MCF 10A (cell line): ENCODE measurements at regions not wholly inside any gene's neighbourhood (a gene's known extent, or its start where the extent isn't known, plus 50 kb on each side); places are given as distances from the start of the nearest gene placed in this dataset.

Experiments used
- BruUV-seq: library from RNA; stranded (reverse); fragments of 400-500 nt; replicated peaks from 2 replicates; lab custom pipeline; 2021; lab: Mats Ljungman, UMichigan
- CTCF ChIA-PET: fragments of 300-600 bp; sonication (Branson Sonifier 250); formaldehyde crosslinking; extraction: SDS; loops from one replicate; lab custom pipeline; 2021; ENCODE audit warnings: antibody characterized with exemption, inconsistent platforms; lab: Yijun Ruan, JAX
- POLR2A ChIA-PET: fragments of 300-600, 350-650 bp; sonication (Branson Sonifier 250); formaldehyde crosslinking; extraction: SDS; loops from one replicate; lab custom pipeline; 2020; ENCODE audit warnings: antibody characterized with exemption, inconsistent platforms; lab: Yijun Ruan, JAX
- DNase-seq: peaks from one replicate; pipeline ENCODE4 v3.0.0-alpha.2; 2018; ENCODE audit not compliant: unreplicated experiment
- H3K27ac Mint-ChIP-seq: one replicate; pipeline ENCODE4 v1.8.0; 2022; ENCODE audit warnings: mild to moderate bottlenecking, low read depth, mixed read lengths; ENCODE audit not compliant: unreplicated experiment
- H3K27me3 Mint-ChIP-seq: one replicate; pipeline ENCODE4 v1.8.0; 2022; ENCODE audit warnings: mixed read lengths; ENCODE audit not compliant: insufficient read depth, unreplicated experiment
- H3K36me3 Mint-ChIP-seq: one replicate; pipeline ENCODE4 v1.8.0; 2022; ENCODE audit warnings: mild to moderate bottlenecking, moderate library complexity, mixed read lengths; ENCODE audit not compliant: insufficient read depth, unreplicated experiment
- H3K4me1 Mint-ChIP-seq: one replicate; pipeline ENCODE4 v1.8.0; 2022; ENCODE audit warnings: mixed read lengths; ENCODE audit not compliant: insufficient read depth, unreplicated experiment
- H3K4me3 Mint-ChIP-seq: one replicate; pipeline ENCODE4 v1.8.0; 2022; ENCODE audit warnings: mild to moderate bottlenecking, moderate library complexity, mixed read lengths; ENCODE audit not compliant: unreplicated experiment
- H3K9me3 Mint-ChIP-seq: one replicate; pipeline ENCODE4 v1.8.0; 2022; ENCODE audit warnings: mixed read lengths; ENCODE audit not compliant: unreplicated experiment
- intact Hi-C: fragments of 100-400 bp; cut with micrococcal nuclease; formaldehyde crosslinking; loops from 2 replicates; pipeline ENCODE4 v1.14.1; 2022
- TF ChIP-seq, protein P1 (sequence below): fragments of 200-600 bp; IDR thresholded peaks from one replicate; pipeline ENCODE4 v1.8.0; 2022; ENCODE audit warnings: antibody characterized with exemption, mild to moderate bottlenecking; ENCODE audit not compliant: unreplicated experiment

DNA sequence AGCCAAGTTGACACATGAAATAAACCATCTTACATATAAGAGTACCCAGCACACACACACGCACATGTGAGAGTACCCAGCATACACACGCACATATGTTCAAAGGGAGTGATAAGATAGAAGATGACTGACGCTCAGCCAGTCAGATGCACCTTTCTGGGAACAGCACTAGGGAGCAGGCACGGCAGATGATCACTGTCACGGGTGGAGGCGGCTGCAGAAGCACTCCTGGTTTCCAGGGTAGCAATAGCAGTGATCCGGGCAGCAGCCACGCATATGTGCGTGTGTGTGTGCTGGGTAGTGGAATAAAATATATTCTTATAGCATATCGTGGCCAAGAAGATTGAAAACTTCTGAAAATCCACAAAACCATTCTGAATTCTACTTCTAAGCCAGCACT lies 85.8 kb upstream of the NAMPT start:
- no peak overlapping the region for H3K27ac Mint-ChIP-seq
- POLR2A ChIA-PET = no interaction called here
- TF ChIP-seq, protein P1, sequence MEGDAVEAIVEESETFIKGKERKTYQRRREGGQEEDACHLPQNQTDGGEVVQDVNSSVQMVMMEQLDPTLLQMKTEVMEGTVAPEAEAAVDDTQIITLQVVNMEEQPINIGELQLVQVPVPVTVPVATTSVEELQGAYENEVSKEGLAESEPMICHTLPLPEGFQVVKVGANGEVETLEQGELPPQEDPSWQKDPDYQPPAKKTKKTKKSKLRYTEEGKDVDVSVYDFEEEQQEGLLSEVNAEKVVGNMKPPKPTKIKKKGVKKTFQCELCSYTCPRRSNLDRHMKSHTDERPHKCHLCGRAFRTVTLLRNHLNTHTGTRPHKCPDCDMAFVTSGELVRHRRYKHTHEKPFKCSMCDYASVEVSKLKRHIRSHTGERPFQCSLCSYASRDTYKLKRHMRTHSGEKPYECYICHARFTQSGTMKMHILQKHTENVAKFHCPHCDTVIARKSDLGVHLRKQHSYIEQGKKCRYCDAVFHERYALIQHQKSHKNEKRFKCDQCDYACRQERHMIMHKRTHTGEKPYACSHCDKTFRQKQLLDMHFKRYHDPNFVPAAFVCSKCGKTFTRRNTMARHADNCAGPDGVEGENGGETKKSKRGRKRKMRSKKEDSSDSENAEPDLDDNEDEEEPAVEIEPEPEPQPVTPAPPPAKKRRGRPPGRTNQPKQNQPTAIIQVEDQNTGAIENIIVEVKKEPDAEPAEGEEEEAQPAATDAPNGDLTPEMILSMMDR = no peak
- H3K27me3 Mint-ChIP-seq = no peaks in the 10 kb centered on the region
- intact Hi-C loops = no loop called here
- no peaks in the 10 kb centered on the region for H3K36me3 Mint-ChIP-seq
- H3K4me3 Mint-ChIP-seq = no peak overlapping the region
- BruUV-seq = no TSS peak
- H3K4me1 Mint-ChIP-seq = peaks cover 7% of the 10 kb centered on the region
- CTCF ChIA-PET = no interaction called here
- no peaks in the 10 kb centered on the region for H3K9me3 Mint-ChIP-seq
- DNase-seq = no peak

DNA sequence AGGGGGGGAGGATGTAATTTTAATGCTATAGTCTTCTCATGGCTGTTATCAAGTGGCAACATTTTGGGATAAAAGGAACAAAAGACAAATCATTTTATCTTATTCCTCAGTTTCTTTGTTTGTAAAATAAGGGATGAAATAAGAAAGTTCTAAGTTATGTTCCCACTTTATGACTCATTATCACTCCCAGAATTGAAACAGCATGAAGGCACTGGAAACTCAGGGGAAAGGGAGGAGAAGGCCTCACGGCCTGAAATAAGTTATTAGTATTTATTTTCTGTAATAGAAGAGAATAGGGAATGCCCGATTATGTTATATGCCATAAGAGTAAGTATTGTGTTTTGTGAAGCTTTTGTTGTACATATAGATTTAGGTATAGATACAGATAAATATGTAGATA lies 85.0 kb upstream of the NAMPT start:
- peaks cover 7% of the 10 kb centered on the region for H3K4me1 Mint-ChIP-seq
- DNase-seq = no peak
- H3K27me3 Mint-ChIP-seq = no peaks in the 10 kb centered on the region
- H3K9me3 Mint-ChIP-seq = no peaks in the 10 kb centered on the region
- H3K4me3 Mint-ChIP-seq = no peak overlapping the region
- ChIA-PET CTCF (no interaction called here), POLR2A (interaction anchor here (0.8 to 1.4 kb wide), 5 partner anchors 10 to 23 kb away, joined by 3 read pairs; no protein-coding TSS in a partner anchor)
- TF ChIP-seq, protein P1 = no peak
- BruUV-seq = no TSS peak
- H3K36me3 Mint-ChIP-seq = no peaks in the 10 kb centered on the region
- H3K27ac Mint-ChIP-seq = no peak overlapping the region
- intact Hi-C loops = loop anchor here (5.0 kb wide), 2 partner anchors 88 to 193 kb away; partner anchors contain the start of gene NAMPT

DNA sequence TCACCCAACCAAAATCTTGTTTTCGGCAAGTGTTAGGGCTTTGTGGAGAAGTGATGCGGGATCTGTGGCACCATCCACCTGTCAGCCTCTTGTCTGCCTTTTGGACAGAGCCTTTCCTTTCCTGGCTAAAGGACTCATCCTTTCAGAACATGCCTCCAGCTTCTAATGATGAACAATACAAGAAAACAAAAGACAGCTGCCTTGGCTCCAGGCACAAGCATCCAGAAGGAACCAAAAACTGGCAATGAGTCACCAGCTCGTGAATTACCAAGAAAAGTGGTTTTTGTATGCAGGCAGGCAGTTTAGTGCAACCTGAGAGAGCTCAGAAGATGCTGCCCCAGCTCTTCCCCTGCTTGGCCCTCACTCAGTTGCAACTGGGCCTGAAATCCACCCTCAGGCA lies 84.6 kb upstream of the NAMPT start:
- H3K4me1 Mint-ChIP-seq = peaks cover 7% of the 10 kb centered on the region
- H3K36me3 Mint-ChIP-seq = no peaks in the 10 kb centered on the region
- TF ChIP-seq, protein P1 = no peak
- H3K27me3 Mint-ChIP-seq = no peaks in the 10 kb centered on the region
- H3K9me3 Mint-ChIP-seq = no peaks in the 10 kb centered on the region
- ChIA-PET POLR2A (interaction anchor here (0.5 to 1.4 kb wide), 8 partner anchors 9 to 130 kb away, joined by 3 to 4 read pairs (median 3); no protein-coding TSS in a partner anchor), CTCF (no interaction called here)
- no peak overlapping the region for H3K27ac Mint-ChIP-seq
- BruUV-seq = no TSS peak
- H3K4me3 Mint-ChIP-seq = no peak overlapping the region
- DNase-seq = peak; percentile 82
- intact Hi-C loops = loop anchor here (5.0 kb wide), 2 partner anchors 87 to 192 kb away; partner anchors contain the start of gene NAMPT

DNA sequence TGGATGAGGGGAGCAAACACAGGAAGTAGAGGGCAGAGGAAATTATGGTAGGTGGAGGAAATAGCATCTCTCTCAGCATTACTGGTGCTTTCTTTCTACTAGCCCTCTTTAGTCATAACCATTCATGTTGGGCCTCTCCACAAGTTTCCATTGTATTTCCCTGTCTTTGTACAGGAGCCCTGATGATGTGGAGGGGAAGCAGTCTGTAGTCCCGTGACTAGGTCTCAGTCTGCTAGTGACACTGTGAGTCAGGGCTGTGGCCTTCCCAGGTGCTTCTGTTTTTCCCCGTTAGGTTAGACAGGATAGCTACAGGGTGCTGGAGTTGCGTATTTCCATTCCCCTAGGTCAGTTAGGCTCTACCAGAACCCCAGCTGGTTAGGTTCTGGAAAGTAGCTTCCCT lies 82.9 kb upstream of the NAMPT start:
- intact Hi-C loops = loop anchor here (5.0 kb wide), 2 partner anchors 85 to 190 kb away; partner anchors contain the start of gene NAMPT

More for the DNA sequence above, 82.9 kb upstream of the NAMPT start:
- H3K27ac Mint-ChIP-seq = no peak overlapping the region
- peaks cover 8% of the 10 kb centered on the region for H3K9me3 Mint-ChIP-seq
- BruUV-seq = no TSS peak
- no peak for DNase-seq
- CTCF ChIA-PET = interaction anchor here (1.0 to 1.3 kb wide), 2 partner anchors 21 to 58 kb away, joined by 3 to 4 read pairs; no protein-coding TSS in a partner anchor
- TF ChIP-seq, protein P1 = no peak
- POLR2A ChIA-PET = no interaction called here
- no peak overlapping the region for H3K4me3 Mint-ChIP-seq
- H3K27me3 Mint-ChIP-seq = no peaks in the 10 kb centered on the region
- H3K36me3 Mint-ChIP-seq = no peaks in the 10 kb centered on the region
- peaks cover 7% of the 10 kb centered on the region for H3K4me1 Mint-ChIP-seq
